Gastrocnemius medialis (tissue), 4 donors: ENCODE measurements at regions not wholly inside any gene's neighbourhood (a gene's known extent, or its start where the extent isn't known, plus 50 kb on each side); places are given as distances from the start of the nearest gene placed in this dataset.
"Not testable (repeated sequence)": the region's sequence is repeated elsewhere in the genome, so short reads cannot be mapped to it uniquely, and the experiment has no call there.

Experiments used
- ATAC-seq, 2 donors: fragments of 150-250 bp; one replicate each; pipeline ENCODE4 v1.9.1; 2016
- DNase-seq, 2 donors: peaks; one replicate each; pipeline ENCODE4 v3.0.0-alpha.2; 2019
- H3K27ac ChIP-seq, 4 donors: fragments of 200-600 bp; sonication (generic); 1 replicate in 1 of 4; 2 replicates in 3 of 4; pipeline ENCODE4 v1.5.1; 2016 to 2018; ENCODE audit warnings: mild to moderate bottlenecking in 2 of 4, moderate library complexity in 1 of 4
- H3K27me3 ChIP-seq, 3 donors: fragments of 200-600 bp; sonication (generic) in 2 of 3; 1 replicate in 1 of 3; 2 replicates in 2 of 3; pipeline versions ENCODE4 v1.5.1 to v1.6.0; 2016 to 2019; ENCODE audit warnings: mild to moderate bottlenecking in 1 of 3, moderate library complexity in 1 of 3
- H3K36me3 ChIP-seq, 2 donors: fragments of 200-600 bp; sonication (generic) in 1 of 2; one replicate each; pipeline ENCODE4 v1.5.1; 2017 to 2018
- H3K4me1 ChIP-seq, 2 donors: fragments of 200-600 bp; sonication (generic) in 1 of 2; one replicate each; pipeline ENCODE4 v1.5.1; 2016 to 2017; ENCODE audit warnings: mild to moderate bottlenecking in 2 of 2
- H3K4me3 ChIP-seq, 4 donors: fragments of 200-600 bp; sonication (generic) in 3 of 4; 1 replicate in 1 of 4; 2 replicates in 3 of 4; pipeline ENCODE4 v1.5.1; 2016 to 2019; ENCODE audit warnings: mild to moderate bottlenecking in 2 of 4
- H3K9me3 ChIP-seq, 3 donors: fragments of 200-600 bp; sonication (generic) in 2 of 3; 1 replicate in 1 of 3; 2 replicates in 2 of 3; pipeline ENCODE4 v1.5.1; 2016 to 2019
- CTCF ChIP-seq, 5 experiments: fragments of 450-650 bp in 3 of 5; fragments of 200-600 bp in 2 of 5; sonication (generic) in 2 of 5; IDR thresholded peaks in 4 of 5; conservative IDR thresholded peaks in 1 of 5; 1 replicate in 4 of 5; 2 replicates in 1 of 5; pipeline ENCODE4 v1.5.1; 2016 to 2019; ENCODE audit warnings: antibody characterized with exemption in 5 of 5, mild to moderate bottlenecking in 3 of 5, moderate library complexity in 3 of 5
- POLR2A ChIP-seq, 2 donors: fragments of 450-650 bp; IDR thresholded peaks; one replicate each; pipeline ENCODE4 v1.6.1; 2017; ENCODE audit warnings: antibody characterized with exemption in 2 of 2, mild to moderate bottlenecking in 2 of 2, moderate library complexity in 2 of 2
- in situ Hi-C, 4 donors: fragments of 200-750 bp; cut with MboI; loops; one replicate each; pipeline versions ENCODE4 v1.15.0 to v1.8.0; 2017; ENCODE audit warnings: low sequenced_read_pairs in 4 of 4
- intact Hi-C: fragments of 100-400 bp; cut with DNase I; formaldehyde crosslinking; loops from one replicate; pipeline ENCODE4 v1.15.1; 2023; ENCODE audit warnings: low total_unique reads

GRCh38 chr2:10230499-10230898 is 72.2 kb upstream of the HPCAL1 start:
- no peaks in the 10 kb centered on the region for H3K27me3 ChIP-seq
- ATAC-seq (no peak), DNase-seq (peak in 1 of 2 donors; percentile 1)
- no peaks in the 10 kb centered on the region for H3K36me3 ChIP-seq
- no peaks in the 10 kb centered on the region for H3K9me3 ChIP-seq
- intact Hi-C loops (no loop called here), in situ Hi-C loops (no loop called here)
- no peak overlapping the region for H3K4me3 ChIP-seq
- H3K4me1 ChIP-seq = no peaks in the 10 kb centered on the region
- no peak overlapping the region for H3K27ac ChIP-seq
- TF ChIP-seq POLR2A (IDR thresholded peaks at IDR 0.05) = no peak
- no peak for TF ChIP-seq CTCF (IDR thresholded peaks at IDR 0.05 in 4 of 5, conservative IDR thresholded peaks at IDR 0.05 in 1 of 5)

GRCh38 chr2:10230921-10231320 is 71.8 kb upstream of the HPCAL1 start:
- H3K4me1 ChIP-seq, ATAC-seq, H3K4me3 ChIP-seq, intact Hi-C loops, in situ Hi-C loops, H3K36me3 ChIP-seq, H3K27ac ChIP-seq, DNase-seq, H3K9me3 ChIP-seq, H3K27me3 ChIP-seq: not testable (repeated sequence)

- no peaks in the 10 kb centered on the region for H3K27me3 ChIP-seq
- H3K9me3 ChIP-seq = no peaks in the 10 kb centered on the region
- H3K36me3 ChIP-seq = no peaks in the 10 kb centered on the region
- in situ Hi-C loops = no loop called here
- no peak overlapping the region for H3K4me3 ChIP-seq
- ATAC-seq (no peak), DNase-seq (peak in 1 of 2 donors; percentile 3)
- intact Hi-C loops = no loop called here
- TF ChIP-seq POLR2A (IDR thresholded peaks at IDR 0.05) = no peak
- no peak for TF ChIP-seq CTCF (IDR thresholded peaks at IDR 0.05 in 4 of 5, conservative IDR thresholded peaks at IDR 0.05 in 1 of 5)
- no peak overlapping the region for H3K27ac ChIP-seq
- H3K4me1 ChIP-seq = no peaks in the 10 kb centered on the region
Measured at GRCh38 chr2:10231551-10232085, 71.1 kb upstream of the HPCAL1 start.

- Histone ChIP-seq H3K4me1 (no peaks in the 10 kb centered on the region), H3K27me3 (no peaks in the 10 kb centered on the region), H3K36me3 (no peaks in the 10 kb centered on the region), H3K9me3 (no peaks in the 10 kb centered on the region), H3K27ac (no peak overlapping the region), H3K4me3 (no peak overlapping the region)
- in situ Hi-C loops = no loop called here
- intact Hi-C loops = no loop called here
- ATAC-seq (no peak), DNase-seq (peak in 1 of 2 donors; percentile 8)
- TF ChIP-seq POLR2A (IDR thresholded peaks at IDR 0.05) (no peak), CTCF (IDR thresholded peaks at IDR 0.05 in 4 of 5, conservative IDR thresholded peaks at IDR 0.05 in 1 of 5) (no peak)
Measured at GRCh38 chr2:10232096-10232815, 70.4 kb upstream of the HPCAL1 start.

- in situ Hi-C loops (no loop called here), intact Hi-C loops (no loop called here)
- Histone ChIP-seq H3K27me3 (no peaks in the 10 kb centered on the region), H3K36me3 (no peaks in the 10 kb centered on the region), H3K4me1 (no peaks in the 10 kb centered on the region), H3K9me3 (no peaks in the 10 kb centered on the region), H3K27ac (no peak overlapping the region), H3K4me3 (no peak overlapping the region)
- no peak for TF ChIP-seq POLR2A (IDR thresholded peaks at IDR 0.05)
- no peak for TF ChIP-seq CTCF (IDR thresholded peaks at IDR 0.05 in 4 of 5, conservative IDR thresholded peaks at IDR 0.05 in 1 of 5)
- ATAC-seq = no peak
- peak in 1 of 2 donors; percentile 3 for DNase-seq
Measured at GRCh38 chr2:10233131-10234012, 69.3 kb upstream of the HPCAL1 start.
